H1 (cell line): ENCODE measurements at regions not wholly inside any gene's neighbourhood (a gene's known extent, or its start where the extent isn't known, plus 50 kb on each side); places are given as distances from the start of the nearest gene placed in this dataset.

Experiments used
- CTCF ChIA-PET: fragments of 300-600 bp; sonication (Branson Sonifier 250); formaldehyde crosslinking; loops from one replicate; lab custom pipeline; 2021; ENCODE audit not compliant: partially characterized antibody; lab: Charles Lee
- POLR2A ChIA-PET: fragments of 300-600 bp; sonication (Branson Sonifier 250); formaldehyde crosslinking; loops from one replicate; lab custom pipeline; 2021; ENCODE audit warnings: inconsistent platforms; ENCODE audit not compliant: partially characterized antibody; lab: Charles Lee
- DNase-seq, 2 experiments: peaks; one replicate each; pipeline versions ENCODE4 v3.0.0 to v3.0.0-alpha.2; 2010 to 2022; ENCODE audit warnings: low spot score in 2 of 2, low read depth in 1 of 2, mixed read lengths in 1 of 2
- FAIRE-seq: peaks from 2 replicates; lab custom pipeline; 2011; peaks lifted over from hg19 to GRCh38; lab: Jason Lieb, UNC
- H2AFZ ChIP-seq: 2 replicates; pipeline ENCODE4 v1.8.1; 2012; ENCODE audit warnings: low read length, inconsistent platforms
- H2AK5ac ChIP-seq: 2 replicates; pipeline ENCODE4 v1.6.1; 2013; ENCODE audit warnings: low read depth, low read length
- H2BK120ac ChIP-seq: replicated peaks from 2 replicates; pipeline ENCODE3; 2013; ENCODE audit warnings: low read depth, low read length, inconsistent platforms
- H2BK12ac ChIP-seq: 2 replicates; pipeline ENCODE4 v1.6.1; 2013; ENCODE audit warnings: low read depth, low read length
- H2BK15ac ChIP-seq: 2 replicates; pipeline ENCODE4 v1.6.1; 2013; ENCODE audit warnings: low read length
- H2BK20ac ChIP-seq: 2 replicates; pipeline ENCODE4 v1.6.1; 2013; ENCODE audit warnings: low read length
- H2BK5ac ChIP-seq: 2 replicates; pipeline ENCODE4 v1.6.1; 2013; ENCODE audit warnings: low read depth, low read length
- H3K14ac ChIP-seq: 2 replicates; pipeline ENCODE4 v1.6.1; 2013; ENCODE audit warnings: inconsistent platforms; ENCODE audit not compliant: insufficient read length
- H3K18ac ChIP-seq: 2 replicates; pipeline ENCODE4 v1.6.1; 2013; ENCODE audit warnings: low read length; ENCODE audit errors: extremely low read depth
- H3K23ac ChIP-seq: 2 replicates; pipeline ENCODE4 v1.6.1; 2013; ENCODE audit warnings: inconsistent platforms; ENCODE audit not compliant: insufficient read length
- H3K23me2 ChIP-seq: 2 replicates; pipeline ENCODE4 v1.6.1; 2013; ENCODE audit warnings: low read depth, low read length
- H3K27ac ChIP-seq: 2 replicates; pipeline ENCODE4 v1.6.1; 2011; ENCODE audit warnings: low read depth, low read length, inconsistent platforms
- H3K27me3 ChIP-seq, 4 experiments: replicated peaks in 1 of 4; 1 replicate in 1 of 4; 2 replicates in 3 of 4; pipeline versions ENCODE4 v1.6.1 to v1.8.1; 2011 to 2013; ENCODE audit warnings: low read length in 3 of 4, mild to moderate bottlenecking in 3 of 4, inconsistent platforms in 2 of 4, mixed read lengths in 2 of 4, moderate library complexity in 1 of 4; ENCODE audit not compliant: control insufficient read depth in 3 of 4, insufficient read depth in 3 of 4; ENCODE audit errors: extremely low read depth in 1 of 4
- H3K36me3 ChIP-seq, 4 experiments: 2 replicates each; pipeline versions ENCODE4 v1.6.1 to v1.8.1; 2011 to 2013; ENCODE audit warnings: mild to moderate bottlenecking in 4 of 4, low read length in 3 of 4, moderate library complexity in 2 of 4, control low read depth in 1 of 4, inconsistent platforms in 1 of 4; ENCODE audit not compliant: insufficient read depth in 4 of 4, control insufficient read depth in 2 of 4
- H3K4ac ChIP-seq: replicated peaks from 2 replicates; pipeline ENCODE3; 2013; ENCODE audit warnings: low read length, low read depth, mixed read lengths, inconsistent platforms; ENCODE audit not compliant: insufficient read length
- H3K4me1 ChIP-seq, 4 experiments: replicated peaks in 1 of 4; 1 replicate in 1 of 4; 2 replicates in 3 of 4; pipeline versions ENCODE4 v1.6.1 to v1.8.1; 2011 to 2013; ENCODE audit warnings: low read length in 3 of 4, inconsistent platforms in 2 of 4, mixed read lengths in 1 of 4; ENCODE audit not compliant: insufficient read depth in 4 of 4, control insufficient read depth in 3 of 4
- H3K4me2 ChIP-seq, 2 experiments: 2 replicates each; pipeline versions ENCODE4 v1.6.1 to v1.8.1; 2011 to 2013; ENCODE audit warnings: low read depth in 2 of 2, low read length in 2 of 2, control low read depth in 1 of 2, inconsistent platforms in 1 of 2, mild to moderate bottlenecking in 1 of 2; ENCODE audit not compliant: insufficient read depth in 1 of 2
- H3K4me3 ChIP-seq, 4 experiments: fragments of 200-600, 300-600 bp in 1 of 4; sonication (generic), shearing (Covaris generic), sonication (Bioruptor Twin) in 1 of 4; 2 replicates each; pipeline versions ENCODE4 v1.5.1 to v1.8.1; 2011 to 2016; ENCODE audit warnings: low read length in 4 of 4, low read depth in 3 of 4, control low read depth in 2 of 4, inconsistent platforms in 2 of 4, mild to moderate bottlenecking in 2 of 4, mixed read lengths in 1 of 4, moderate library complexity in 1 of 4; ENCODE audit not compliant: insufficient read depth in 2 of 4; ENCODE audit errors: extremely low read depth in 1 of 4
- H3K56ac ChIP-seq: replicated peaks from 2 replicates; pipeline ENCODE3; 2013; ENCODE audit warnings: low read depth, mild to moderate bottlenecking, mixed read lengths, low read length, inconsistent platforms; ENCODE audit not compliant: insufficient read length
- H3K79me1 ChIP-seq: 2 replicates; pipeline ENCODE4 v1.6.1; 2013; ENCODE audit warnings: low read depth, low read length, control low read depth
- H3K79me2 ChIP-seq, 2 experiments: 2 replicates each; pipeline versions ENCODE4 v1.6.1 to v1.8.1; 2012 to 2013; ENCODE audit warnings: low read length in 2 of 2, mild to moderate bottlenecking in 2 of 2, inconsistent platforms in 1 of 2; ENCODE audit not compliant: insufficient read depth in 2 of 2, control insufficient read depth in 1 of 2
- H3K9ac ChIP-seq, 4 experiments: replicated peaks in 1 of 4; 1 replicate in 1 of 4; 2 replicates in 3 of 4; pipeline versions ENCODE4 v1.6.1 to v1.8.1; 2011 to 2013; ENCODE audit warnings: low read depth in 3 of 4, low read length in 3 of 4, control low read depth in 2 of 4, mild to moderate bottlenecking in 2 of 4, moderate library complexity in 2 of 4, inconsistent platforms in 1 of 4; ENCODE audit errors: extremely low read depth in 1 of 4
- H3K9me3 ChIP-seq, 2 experiments: 2 replicates each; pipeline versions ENCODE4 v1.6.1 to v1.8.1; 2012 to 2013; ENCODE audit warnings: mild to moderate bottlenecking in 2 of 2, moderate library complexity in 2 of 2, control low read depth in 1 of 2, inconsistent platforms in 1 of 2, low read depth in 1 of 2, low read length in 1 of 2, mixed read lengths in 1 of 2; ENCODE audit not compliant: insufficient read depth in 2 of 2
- H4K20me1 ChIP-seq, 2 experiments: replicated peaks in 1 of 2; 2 replicates each; pipeline versions ENCODE3 to v1.8.1; 2011 to 2013; ENCODE audit warnings: inconsistent platforms in 2 of 2, low read length in 2 of 2, mild to moderate bottlenecking in 1 of 2; ENCODE audit not compliant: insufficient read depth in 2 of 2, control insufficient read depth in 1 of 2
- H4K5ac ChIP-seq: 2 replicates; pipeline ENCODE4 v1.6.1; 2013; ENCODE audit warnings: low read length, low read depth, mixed read lengths, inconsistent platforms; ENCODE audit not compliant: insufficient read length
- H4K8ac ChIP-seq: 2 replicates; pipeline ENCODE4 v1.8.0; 2013; ENCODE audit warnings: mild to moderate bottlenecking, moderate library complexity, low read length, inconsistent platforms; ENCODE audit not compliant: insufficient read depth; ENCODE audit errors: extremely low read depth
- H4K91ac ChIP-seq: replicated peaks from 2 replicates; pipeline ENCODE3; 2013; ENCODE audit warnings: low read length, mixed read lengths, inconsistent platforms; ENCODE audit not compliant: insufficient read length
- CTCF ChIP-seq, 3 experiments: IDR thresholded peaks; 1 replicate in 2 of 3; 2 replicates in 1 of 3; pipeline versions ENCODE4 v1.5.1 to v1.6.1; 2011; ENCODE audit warnings: low read length in 3 of 3, mild to moderate bottlenecking in 3 of 3, inconsistent platforms in 2 of 3, low read depth in 1 of 3, moderate library complexity in 1 of 3; ENCODE audit not compliant: insufficient read depth in 1 of 3; ENCODE audit errors: control extremely low read depth in 1 of 3
- E2F6 ChIP-seq: IDR thresholded peaks from 2 replicates; pipeline ENCODE4 v1.6.1; 2012; ENCODE audit warnings: inconsistent platforms
- HDAC6 ChIP-seq: IDR thresholded peaks from one replicate; pipeline ENCODE4 v1.7.1; 2012; ENCODE audit warnings: low read depth, mild to moderate bottlenecking, inconsistent platforms, low read length, moderate library complexity
- NANOG ChIP-seq: IDR thresholded peaks from 2 replicates; pipeline ENCODE4 v1.6.1; 2011; ENCODE audit warnings: low read length, low read depth, mild to moderate bottlenecking, inconsistent platforms; ENCODE audit not compliant: insufficient read depth, poor library complexity, severe bottlenecking
- SRF ChIP-seq: IDR thresholded peaks from 2 replicates; pipeline ENCODE4 v1.6.1; 2011; ENCODE audit warnings: mild to moderate bottlenecking, low read depth, low read length, moderate library complexity
- TAF1 ChIP-seq: IDR thresholded peaks from 2 replicates; pipeline ENCODE4 v1.6.1; 2011; ENCODE audit warnings: mild to moderate bottlenecking, low read depth, low read length
- TAF7 ChIP-seq: optimal IDR thresholded peaks from 2 replicates; pipeline ENCODE3; 2011; ENCODE audit warnings: low read depth, mild to moderate bottlenecking, inconsistent platforms, low read length, moderate library complexity, borderline replicate concordance
- WGBS, 2 experiments: shearing (Covaris generic) in 1 of 2; methylation state at CpG; one replicate each; pipeline versions ENCODE4 v1.1.6 to v1.1.7; 2013 to 2015; ENCODE audit warnings: low lambda C conversion rate in 2 of 2, mixed read lengths in 2 of 2, inconsistent platforms in 1 of 2, low coverage in 1 of 2, missing lambda C conversion rate in 1 of 2; ENCODE audit not compliant: insufficient replicate concordance in 2 of 2, insufficient coverage in 1 of 2, insufficient read length in 1 of 2; ENCODE audit errors: extremely low coverage in 1 of 2, missing lambda C conversion rate in 1 of 2; 5-methylcytosine and 5-hydroxymethylcytosine counted together

- no peak overlapping the region for H2BK5ac ChIP-seq
- H3K23ac ChIP-seq: no peak overlapping the region
- H3K79me1 ChIP-seq: no peaks in the 10 kb centered on the region
- H3K27me3 ChIP-seq: no peaks in the 10 kb centered on the region
- no peak for FAIRE-seq
- H4K8ac ChIP-seq: no peak overlapping the region
- no peak overlapping the region for H4K91ac ChIP-seq
- no peak overlapping the region for H4K5ac ChIP-seq
- no peaks in the 10 kb centered on the region for H3K4me1 ChIP-seq
- no peak overlapping the region for H2BK20ac ChIP-seq
- H3K56ac ChIP-seq: no peak overlapping the region
- H3K36me3 ChIP-seq: no peaks in the 10 kb centered on the region
- no peak overlapping the region for H3K4me2 ChIP-seq
- H3K9ac ChIP-seq: no peak overlapping the region
- no peak overlapping the region for H3K14ac ChIP-seq
- no peaks in the 10 kb centered on the region for H4K20me1 ChIP-seq
- CTCF ChIA-PET: no interaction called here
- H3K4ac ChIP-seq: no peak overlapping the region
- no peaks in the 10 kb centered on the region for H3K23me2 ChIP-seq
- H2AK5ac ChIP-seq: no peak overlapping the region
- H3K9me3 ChIP-seq: no peaks in the 10 kb centered on the region; a peak in 1 of 4 replicates
- H3K79me2 ChIP-seq: no peaks in the 10 kb centered on the region
- H2BK120ac ChIP-seq: no peak overlapping the region
- no peak overlapping the region for H3K18ac ChIP-seq
- 0 out of 2 replicates have a peak overlapping the region, but pooled peaks have one; percentile 26 for H2AFZ ChIP-seq
- POLR2A ChIA-PET: interaction anchor here (0.6 kb wide), 1 partner anchor 61 kb away, joined by 3 read pairs; no protein-coding TSS in a partner anchor
- H2BK12ac ChIP-seq: no peak overlapping the region
- H3K27ac ChIP-seq: no peak overlapping the region
- H3K4me3 ChIP-seq: no peak overlapping the region
- no peak overlapping the region for H2BK15ac ChIP-seq
- WGBS, 2 experiments: 88% methylated on average over 3 of the region's 3 CpGs; no CpG with 5 or more reads in 1 of the 2 experiments
- no peak for DNase-seq
- TF ChIP-seq E2F6: no peak
- TF ChIP-seq TAF7: no peak
- TF ChIP-seq SRF: no peak
- no peak for TF ChIP-seq CTCF (IDR thresholded peaks at IDR 0.05; ENCODE audit: control extremely low read depth in 1 of 3, insufficient read depth in 1 of 3, low read depth in 1 of 3, low read length in 3 of 3)
- TF ChIP-seq HDAC6: no peak
- no peak for TF ChIP-seq TAF1
- TF ChIP-seq NANOG: no peak
These were observed 142.7 kb upstream of the TMCO5A start for GRCh38 chr15:37791693-37792092.
